ENCODE measurements at regions not wholly inside any gene's neighbourhood (a gene's known extent, or its start where the extent isn't known, plus 50 kb on each side); places are given as distances from the start of the nearest gene placed in this dataset.

GRCh38 chr6:12221856-12222255 lies 68.3 kb upstream of the EDN1 start:
- DNase-seq (ENCODE audit: low read depth in 3 of 3) = no peak

- DNase-seq (ENCODE audit: low read depth in 3 of 3) = no peak
Measured at GRCh38 chr6:12222405-12223366, 67.5 kb upstream of the EDN1 start.

GRCh38 chr6:12223383-12223782 lies 66.8 kb upstream of the EDN1 start:
- no peak for DNase-seq (ENCODE audit: low read depth in 3 of 3)

- DNase-seq (ENCODE audit: low read depth in 3 of 3) = no peak
Measured at GRCh38 chr6:12224251-12224650, 65.9 kb upstream of the EDN1 start.

GRCh38 chr6:12228447-12229146 lies 61.6 kb upstream of the EDN1 start:
- DNase-seq (ENCODE audit: low read depth in 3 of 3) = no peak

GRCh38 chr6:12229332-12229731 lies 60.8 kb upstream of the EDN1 start:
- no peak for DNase-seq (ENCODE audit: low read depth in 3 of 3)

- DNase-seq (ENCODE audit: low read depth in 3 of 3) = no peak
Measured at GRCh38 chr6:12230523-12230922, 59.6 kb upstream of the EDN1 start.

GRCh38 chr6:12232339-12232738 lies 57.8 kb upstream of the EDN1 start:
- DNase-seq (ENCODE audit: low read depth in 3 of 3) = no peak

GRCh38 chr6:12232821-12233220 lies 57.3 kb upstream of the EDN1 start:
- no peak for DNase-seq (ENCODE audit: low read depth in 3 of 3)

- peak; percentile 4 to 20 (median 19) for DNase-seq (ENCODE audit: low read depth in 3 of 3)
Measured at GRCh38 chr6:12233693-12234571, 56.2 kb upstream of the EDN1 start.

GRCh38 chr6:12235341-12235740 lies 54.8 kb upstream of the EDN1 start:
- no peak for DNase-seq (ENCODE audit: low read depth in 3 of 3)

- peak in 1 of 3 donors; percentile 3 for DNase-seq (ENCODE audit: low read depth in 3 of 3)
Measured at GRCh38 chr6:12238219-12238618, 51.9 kb upstream of the EDN1 start.

Measured in stimulated activated CD4-positive, alpha-beta T cell treated with anti-CD3 and anti-CD28 coated beads, TNF-alpha, amount 100 ng/mL, for 48 hours (primary cell).